ENCODE measurements at regions not wholly inside any gene's neighbourhood (a gene's known extent, or its start where the extent isn't known, plus 50 kb on each side); places are given as distances from the start of the nearest gene placed in this dataset.

DNA sequence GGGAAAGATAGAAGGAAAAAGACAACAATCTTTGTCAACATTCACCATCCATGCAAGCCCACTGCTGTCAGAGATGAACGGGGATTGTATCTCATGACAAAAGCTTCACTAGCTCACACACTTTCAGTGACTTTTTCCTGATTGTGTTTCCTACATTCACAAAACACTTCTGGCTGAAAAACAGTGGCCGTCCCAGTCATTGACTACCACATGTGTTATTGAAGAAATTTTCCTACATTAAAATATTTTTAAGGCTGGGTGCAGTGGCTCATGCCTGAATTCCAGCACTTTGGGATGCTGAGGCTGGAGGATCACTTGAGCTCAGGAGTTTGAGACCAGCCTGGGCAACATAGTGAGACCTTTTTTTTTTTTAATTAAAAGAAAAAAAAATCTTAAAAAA lies 90.9 kb downstream of the MOGAT1 start:
- TF ChIP-seq, protein P1, sequence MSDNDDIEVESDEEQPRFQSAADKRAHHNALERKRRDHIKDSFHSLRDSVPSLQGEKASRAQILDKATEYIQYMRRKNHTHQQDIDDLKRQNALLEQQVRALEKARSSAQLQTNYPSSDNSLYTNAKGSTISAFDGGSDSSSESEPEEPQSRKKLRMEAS (CRISPR knock-in tag; IDR thresholded peaks at IDR 0.05) = no peak
- TF ChIP-seq ZNF317 (CRISPR knock-in tag; IDR thresholded peaks at IDR 0.05; ENCODE audit: borderline replicate concordance, low read depth) (no peak), ZNF423 (CRISPR knock-in tag; IDR thresholded peaks at IDR 0.05) (no peak), JUN (CRISPR knock-in tag; IDR thresholded peaks at IDR 0.05) (no peak), ZNF416 (CRISPR knock-in tag; IDR thresholded peaks at IDR 0.05) (no peak)
- TF ChIP-seq, protein P2, sequence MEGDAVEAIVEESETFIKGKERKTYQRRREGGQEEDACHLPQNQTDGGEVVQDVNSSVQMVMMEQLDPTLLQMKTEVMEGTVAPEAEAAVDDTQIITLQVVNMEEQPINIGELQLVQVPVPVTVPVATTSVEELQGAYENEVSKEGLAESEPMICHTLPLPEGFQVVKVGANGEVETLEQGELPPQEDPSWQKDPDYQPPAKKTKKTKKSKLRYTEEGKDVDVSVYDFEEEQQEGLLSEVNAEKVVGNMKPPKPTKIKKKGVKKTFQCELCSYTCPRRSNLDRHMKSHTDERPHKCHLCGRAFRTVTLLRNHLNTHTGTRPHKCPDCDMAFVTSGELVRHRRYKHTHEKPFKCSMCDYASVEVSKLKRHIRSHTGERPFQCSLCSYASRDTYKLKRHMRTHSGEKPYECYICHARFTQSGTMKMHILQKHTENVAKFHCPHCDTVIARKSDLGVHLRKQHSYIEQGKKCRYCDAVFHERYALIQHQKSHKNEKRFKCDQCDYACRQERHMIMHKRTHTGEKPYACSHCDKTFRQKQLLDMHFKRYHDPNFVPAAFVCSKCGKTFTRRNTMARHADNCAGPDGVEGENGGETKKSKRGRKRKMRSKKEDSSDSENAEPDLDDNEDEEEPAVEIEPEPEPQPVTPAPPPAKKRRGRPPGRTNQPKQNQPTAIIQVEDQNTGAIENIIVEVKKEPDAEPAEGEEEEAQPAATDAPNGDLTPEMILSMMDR (IDR thresholded peaks at IDR 0.05) = no peak
- TF ChIP-seq, protein P3, sequence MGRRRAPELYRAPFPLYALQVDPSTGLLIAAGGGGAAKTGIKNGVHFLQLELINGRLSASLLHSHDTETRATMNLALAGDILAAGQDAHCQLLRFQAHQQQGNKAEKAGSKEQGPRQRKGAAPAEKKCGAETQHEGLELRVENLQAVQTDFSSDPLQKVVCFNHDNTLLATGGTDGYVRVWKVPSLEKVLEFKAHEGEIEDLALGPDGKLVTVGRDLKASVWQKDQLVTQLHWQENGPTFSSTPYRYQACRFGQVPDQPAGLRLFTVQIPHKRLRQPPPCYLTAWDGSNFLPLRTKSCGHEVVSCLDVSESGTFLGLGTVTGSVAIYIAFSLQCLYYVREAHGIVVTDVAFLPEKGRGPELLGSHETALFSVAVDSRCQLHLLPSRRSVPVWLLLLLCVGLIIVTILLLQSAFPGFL (CRISPR knock-in tag; IDR thresholded peaks at IDR 0.05; ENCODE audit: borderline replicate concordance) = no peak
- TF ChIP-seq, protein P4, sequence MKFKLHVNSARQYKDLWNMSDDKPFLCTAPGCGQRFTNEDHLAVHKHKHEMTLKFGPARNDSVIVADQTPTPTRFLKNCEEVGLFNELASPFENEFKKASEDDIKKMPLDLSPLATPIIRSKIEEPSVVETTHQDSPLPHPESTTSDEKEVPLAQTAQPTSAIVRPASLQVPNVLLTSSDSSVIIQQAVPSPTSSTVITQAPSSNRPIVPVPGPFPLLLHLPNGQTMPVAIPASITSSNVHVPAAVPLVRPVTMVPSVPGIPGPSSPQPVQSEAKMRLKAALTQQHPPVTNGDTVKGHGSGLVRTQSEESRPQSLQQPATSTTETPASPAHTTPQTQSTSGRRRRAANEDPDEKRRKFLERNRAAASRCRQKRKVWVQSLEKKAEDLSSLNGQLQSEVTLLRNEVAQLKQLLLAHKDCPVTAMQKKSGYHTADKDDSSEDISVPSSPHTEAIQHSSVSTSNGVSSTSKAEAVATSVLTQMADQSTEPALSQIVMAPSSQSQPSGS (CRISPR knock-in tag; IDR thresholded peaks at IDR 0.05; ENCODE audit: borderline replicate concordance, low read depth) = no peak
